Prostate gland (tissue), 2 donors: ENCODE measurements at regions not wholly inside any gene's neighbourhood (a gene's known extent, or its start where the extent isn't known, plus 50 kb on each side); places are given as distances from the start of the nearest gene placed in this dataset.
"Not testable (repeated sequence)": the region's sequence is repeated elsewhere in the genome, so short reads cannot be mapped to it uniquely, and the experiment has no call there.

ENCODE experiments used
- CTCF ChIP-seq, 4 experiments: fragments of 200-600 bp in 2 of 4; fragments of 450-650 bp in 2 of 4; sonication (generic) in 2 of 4; IDR thresholded peaks; 1 replicate in 3 of 4; 2 replicates in 1 of 4; pipeline ENCODE4 v1.5.1; 2016 to 2019; ENCODE audit warnings: antibody characterized with exemption in 4 of 4, mild to moderate bottlenecking in 2 of 4, moderate library complexity in 2 of 4
- POLR2A ChIP-seq: fragments of 450-650 bp; IDR thresholded peaks from one replicate; pipeline ENCODE4 v1.6.1; 2016; ENCODE audit warnings: antibody characterized with exemption, mild to moderate bottlenecking
- POLR2AphosphoS5 ChIP-seq: sonication (generic); formaldehyde crosslinking; IDR thresholded peaks from one replicate; pipeline ENCODE4 v1.6.1; 2017; ENCODE audit warnings: antibody characterized with exemption

GRCh38 chr16:29169295-29169994 lies 184.6 kb downstream of the LAT start:
- not testable (repeated sequence) for TF ChIP-seq POLR2A; CTCF (IDR thresholded peaks at IDR 0.05); POLR2AphosphoS5
